Smooth muscle cell (in vitro differentiated cells): ENCODE measurements at regions not wholly inside any gene's neighbourhood (a gene's known extent, or its start where the extent isn't known, plus 50 kb on each side); places are given as distances from the start of the nearest gene placed in this dataset.

Experiments used
- DNase-seq: peaks from one replicate; lab custom pipeline; 2025; ENCODE audit not compliant: unreplicated experiment; lab: John Stamatoyannopoulos, UW
- H2AFZ ChIP-seq: fragments of 200-600 bp; sonication (generic); 2 replicates; pipeline ENCODE4 v1.6.0; 2016; ENCODE audit warnings: antibody characterized with exemption, low read depth, mild to moderate bottlenecking
- H3F3A ChIP-seq: fragments of 200-600 bp; sonication (generic); 2 replicates; pipeline ENCODE4 v1.6.0; 2017; ENCODE audit warnings: antibody characterized with exemption, low read depth
- H3K27ac ChIP-seq: fragments of 200-600 bp; sonication (generic); 2 replicates; pipeline ENCODE4 v1.5.1; 2016; ENCODE audit warnings: low read depth, mild to moderate bottlenecking
- H3K27me3 ChIP-seq: fragments of 200-600 bp; sonication (generic); 2 replicates; pipeline ENCODE4 v1.6.1; 2016; ENCODE audit warnings: low read depth, mild to moderate bottlenecking
- H3K36me3 ChIP-seq: fragments of 200-600 bp; sonication (generic); 2 replicates; pipeline ENCODE4 v1.5.1; 2016; ENCODE audit warnings: low read depth
- H3K4me1 ChIP-seq: fragments of 200-600 bp; sonication (generic); 2 replicates; pipeline ENCODE4 v1.5.1; 2016; ENCODE audit warnings: low read depth
- H3K4me2 ChIP-seq: fragments of 200-600 bp; sonication (generic); 2 replicates; pipeline ENCODE4 v1.6.0; 2016; ENCODE audit warnings: mild to moderate bottlenecking
- H3K4me3 ChIP-seq: fragments of 200-600 bp; sonication (generic); 2 replicates; pipeline ENCODE4 v1.5.1; 2016; ENCODE audit warnings: mild to moderate bottlenecking
- H3K79me2 ChIP-seq: fragments of 200-600 bp; sonication (generic); 2 replicates; pipeline ENCODE4 v1.6.0; 2016; ENCODE audit warnings: low read depth, mild to moderate bottlenecking
- H3K9ac ChIP-seq: fragments of 200-600 bp; sonication (generic); 2 replicates; pipeline ENCODE4 v1.6.0; 2016; ENCODE audit warnings: low read depth
- H3K9me3 ChIP-seq: fragments of 200-600 bp; sonication (generic); replicated peaks from 2 replicates; pipeline ENCODE4 v1.5.1; 2016; ENCODE audit warnings: low read depth
- H4K20me1 ChIP-seq: fragments of 200-600 bp; sonication (generic); 2 replicates; pipeline ENCODE4 v1.6.0; 2016; ENCODE audit warnings: low read depth
- CTCF ChIP-seq: fragments of 200-600 bp; sonication (generic); IDR thresholded peaks from 2 replicates; pipeline ENCODE4 v1.5.1; 2017; ENCODE audit warnings: borderline replicate concordance, mild to moderate bottlenecking, antibody characterized with exemption; ENCODE audit not compliant: insufficient read depth, poor library complexity, severe bottlenecking
- WGBS: methylation state at CpG from one replicate; pipeline ENCODE4 v1.1.7; 2016; ENCODE audit warnings: low lambda C conversion rate; 5-methylcytosine and 5-hydroxymethylcytosine counted together

GRCh38 chr2:89767572-89768435 lies 1076.3 kb downstream of the RPIA start:
- Histone ChIP-seq H3K27me3 (no peaks in the 10 kb centered on the region), H2AFZ (no peak overlapping the region), H3F3A (no peaks in the 10 kb centered on the region), H3K9ac (no peak overlapping the region), H3K36me3 (no peaks in the 10 kb centered on the region), H3K79me2 (no peaks in the 10 kb centered on the region), H3K4me2 (no peak overlapping the region), H3K4me3 (no peak overlapping the region), H3K9me3 (peaks cover 40% of the 10 kb centered on the region), H3K4me1 (no peaks in the 10 kb centered on the region), H3K27ac (no peak overlapping the region), H4K20me1 (no peaks in the 10 kb centered on the region)
- WGBS: 93% methylated on average over 60 of the region's 60 CpGs
- TF ChIP-seq CTCF: no peak
- no peak for DNase-seq

GRCh38 chr2:89775885-89776284 lies 1084.4 kb downstream of the RPIA start:
- H3K27me3 ChIP-seq: no peaks in the 10 kb centered on the region
- no peak overlapping the region for H3K4me3 ChIP-seq
- no peaks in the 10 kb centered on the region for H3F3A ChIP-seq
- H3K79me2 ChIP-seq: no peaks in the 10 kb centered on the region
- no peak for DNase-seq
- no peak overlapping the region for H3K27ac ChIP-seq
- H3K4me2 ChIP-seq: no peak overlapping the region
- H3K9ac ChIP-seq: no peak overlapping the region
- peaks cover 3% of the 10 kb centered on the region for H3K36me3 ChIP-seq
- 86% methylated on average over 15 of the region's 15 CpGs for WGBS
- TF ChIP-seq CTCF: no peak
- H3K9me3 ChIP-seq: peaks cover 81% of the 10 kb centered on the region
- H3K4me1 ChIP-seq: no peaks in the 10 kb centered on the region
- H4K20me1 ChIP-seq: no peaks in the 10 kb centered on the region
- no peak overlapping the region for H2AFZ ChIP-seq

GRCh38 chr2:89780318-89780717 lies 1088.8 kb downstream of the RPIA start:
- Histone ChIP-seq H4K20me1 (no peaks in the 10 kb centered on the region), H3K4me1 (no peaks in the 10 kb centered on the region), H3K9ac (no peak overlapping the region), H3K27me3 (no peaks in the 10 kb centered on the region), H3K27ac (no peak overlapping the region), H3F3A (no peaks in the 10 kb centered on the region), H3K9me3 (peaks cover 90% of the 10 kb centered on the region), H3K4me2 (no peak overlapping the region), H3K36me3 (no peaks in the 10 kb centered on the region), H3K79me2 (no peaks in the 10 kb centered on the region), H2AFZ (no peak overlapping the region), H3K4me3 (no peak overlapping the region)
- no peak for DNase-seq
- TF ChIP-seq CTCF: no peak
- WGBS: 79% methylated on average over 15 of the region's 15 CpGs

GRCh38 chr2:89781962-89782361 lies 1090.5 kb downstream of the RPIA start:
- Histone ChIP-seq H3F3A (no peaks in the 10 kb centered on the region), H3K9me3 (peaks cover 81% of the 10 kb centered on the region), H3K4me2 (no peak overlapping the region), H3K4me1 (no peaks in the 10 kb centered on the region), H4K20me1 (no peaks in the 10 kb centered on the region), H3K36me3 (no peaks in the 10 kb centered on the region), H3K9ac (no peak overlapping the region), H3K27ac (no peak overlapping the region), H3K27me3 (no peaks in the 10 kb centered on the region), H3K4me3 (no peak overlapping the region), H2AFZ (no peak overlapping the region), H3K79me2 (no peaks in the 10 kb centered on the region)
- no peak for DNase-seq
- WGBS: 70% methylated on average over 5 of the region's 5 CpGs
- no peak for TF ChIP-seq CTCF
